ENCODE measurements at regions not wholly inside any gene's neighbourhood (a gene's known extent, or its start where the extent isn't known, plus 50 kb on each side); places are given as distances from the start of the nearest gene placed in this dataset.

DNA sequence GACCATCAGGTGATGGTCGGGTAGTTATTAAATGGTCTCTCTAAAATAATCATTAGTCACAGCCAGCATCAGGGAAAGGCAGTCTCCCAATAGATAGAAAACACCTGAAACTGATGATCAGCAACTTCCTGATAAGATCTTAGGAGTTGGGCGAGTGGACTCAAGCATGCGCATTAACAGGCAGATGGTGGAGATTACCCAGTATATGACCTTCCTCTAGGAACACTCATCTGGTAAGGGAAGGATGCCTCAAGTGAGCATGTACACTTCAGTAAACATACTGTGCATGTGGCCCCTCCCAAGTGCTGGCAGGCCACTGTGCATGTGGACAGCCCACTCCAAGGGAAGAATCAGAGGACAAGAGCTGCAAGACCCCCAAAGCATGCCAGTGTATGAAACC lies 105.9 kb downstream of the ABCC12 start:
- TF ChIP-seq CTCF (IDR thresholded peaks at IDR 0.05): no peak
- TF ChIP-seq POLR2A (IDR thresholded peaks at IDR 0.05): no peak
